ENCODE measurements at regions not wholly inside any gene's neighbourhood (a gene's known extent, or its start where the extent isn't known, plus 50 kb on each side); places are given as distances from the start of the nearest gene placed in this dataset.

DNA sequence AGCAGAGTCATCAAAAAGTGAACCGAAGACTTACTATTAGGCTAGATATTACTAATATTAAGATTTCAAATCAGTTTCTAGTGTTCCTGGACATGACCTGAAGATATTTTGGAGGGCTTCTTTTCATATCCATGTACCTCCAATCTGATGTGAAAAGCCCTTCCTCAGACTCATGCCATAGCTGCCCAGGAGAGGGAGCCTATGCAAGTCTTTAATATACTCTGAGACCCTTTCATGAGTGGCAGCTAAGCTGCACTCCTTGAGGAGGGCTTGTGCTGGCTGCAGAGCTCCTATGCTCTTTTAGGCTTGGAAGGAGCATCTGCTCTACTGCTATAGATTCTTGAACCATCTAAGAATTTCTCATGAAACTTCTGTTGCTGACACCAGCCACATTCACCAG lies 715.3 kb downstream of the OLFM4 start:
- Histone ChIP-seq H3K9me3 (ENCODE audit: control insufficient read depth, insufficient read depth, low read depth, low read length) (no peaks in the 10 kb centered on the region), H3K27ac (ENCODE audit: low read length) (no peak overlapping the region), H3K4me3 (ENCODE audit: low read depth in 2 of 2, low read length in 2 of 2) (no peak overlapping the region), H3K4me1 (ENCODE audit: control insufficient read depth, insufficient read depth, low read length) (no peaks in the 10 kb centered on the region), H3K27me3 (ENCODE audit: control insufficient read depth, insufficient read depth, low read length) (no peaks in the 10 kb centered on the region), H3K36me3 (ENCODE audit: control insufficient read depth, insufficient read depth, low read length) (no peaks in the 10 kb centered on the region)
- in situ Hi-C loops (cut with HindIII; ENCODE audit: low pct_unique_long_range_greater_than_20kb, low sequenced_read_pairs) = no loop called here
- no TSS peak for BruUV-seq (replicated peaks)
- TF ChIP-seq POLR2AphosphoS5 (IDR thresholded peaks at IDR 0.05; ENCODE audit: low read depth, low read length) (no peak), SIN3A (IDR thresholded peaks at IDR 0.05; ENCODE audit: borderline replicate concordance, insufficient read depth, low read depth, low read length) (no peak)
- ChIA-PET CTCF (no interaction called here), POLR2A (no interaction called here)
- no peak for ATAC-seq
- DNase-seq (ENCODE audit: low read depth, low spot score) = no peak
- intact Hi-C loops (cut with micrococcal nuclease; ENCODE audit: unreplicated experiment) = no loop called here

GRCh38 chr13:53747825-53748224 lies 719.2 kb downstream of the OLFM4 start:
- DNase-seq (ENCODE audit: low read depth, low spot score) (no peak), ATAC-seq (no peak)
- TF ChIP-seq POLR2AphosphoS5 (IDR thresholded peaks at IDR 0.05; ENCODE audit: low read depth, low read length) (no peak), TCF7L2 (IDR thresholded peaks at IDR 0.05; ENCODE audit: low read depth, low read length) (no peak), SIN3A (IDR thresholded peaks at IDR 0.05; ENCODE audit: borderline replicate concordance, insufficient read depth, low read depth, low read length) (no peak), REST (IDR thresholded peaks at IDR 0.05; ENCODE audit: insufficient read depth in 1 of 2, low read depth in 2 of 2, low read length in 1 of 2) (no peak)
- TF ChIP-seq, protein P1, sequence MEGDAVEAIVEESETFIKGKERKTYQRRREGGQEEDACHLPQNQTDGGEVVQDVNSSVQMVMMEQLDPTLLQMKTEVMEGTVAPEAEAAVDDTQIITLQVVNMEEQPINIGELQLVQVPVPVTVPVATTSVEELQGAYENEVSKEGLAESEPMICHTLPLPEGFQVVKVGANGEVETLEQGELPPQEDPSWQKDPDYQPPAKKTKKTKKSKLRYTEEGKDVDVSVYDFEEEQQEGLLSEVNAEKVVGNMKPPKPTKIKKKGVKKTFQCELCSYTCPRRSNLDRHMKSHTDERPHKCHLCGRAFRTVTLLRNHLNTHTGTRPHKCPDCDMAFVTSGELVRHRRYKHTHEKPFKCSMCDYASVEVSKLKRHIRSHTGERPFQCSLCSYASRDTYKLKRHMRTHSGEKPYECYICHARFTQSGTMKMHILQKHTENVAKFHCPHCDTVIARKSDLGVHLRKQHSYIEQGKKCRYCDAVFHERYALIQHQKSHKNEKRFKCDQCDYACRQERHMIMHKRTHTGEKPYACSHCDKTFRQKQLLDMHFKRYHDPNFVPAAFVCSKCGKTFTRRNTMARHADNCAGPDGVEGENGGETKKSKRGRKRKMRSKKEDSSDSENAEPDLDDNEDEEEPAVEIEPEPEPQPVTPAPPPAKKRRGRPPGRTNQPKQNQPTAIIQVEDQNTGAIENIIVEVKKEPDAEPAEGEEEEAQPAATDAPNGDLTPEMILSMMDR (IDR thresholded peaks at IDR 0.05) = no peak
- H3K4me1 ChIP-seq (ENCODE audit: control insufficient read depth, insufficient read depth, low read length) = no peaks in the 10 kb centered on the region
- H3K4me3 ChIP-seq (ENCODE audit: low read depth in 2 of 2, low read length in 2 of 2) = no peak overlapping the region
- no peaks in the 10 kb centered on the region for H3K9me3 ChIP-seq (ENCODE audit: control insufficient read depth, insufficient read depth, low read depth, low read length)
- in situ Hi-C loops (cut with HindIII; ENCODE audit: low pct_unique_long_range_greater_than_20kb, low sequenced_read_pairs) (no loop called here), intact Hi-C loops (cut with micrococcal nuclease; ENCODE audit: unreplicated experiment) (no loop called here)
- H3K27ac ChIP-seq (ENCODE audit: low read length) = no peak overlapping the region
- no peaks in the 10 kb centered on the region for H3K27me3 ChIP-seq (ENCODE audit: control insufficient read depth, insufficient read depth, low read length)
- H3K36me3 ChIP-seq (ENCODE audit: control insufficient read depth, insufficient read depth, low read length) = no peaks in the 10 kb centered on the region
- no TSS peak for BruUV-seq (replicated peaks)
- ChIA-PET CTCF (no interaction called here), POLR2A (no interaction called here)

DNA sequence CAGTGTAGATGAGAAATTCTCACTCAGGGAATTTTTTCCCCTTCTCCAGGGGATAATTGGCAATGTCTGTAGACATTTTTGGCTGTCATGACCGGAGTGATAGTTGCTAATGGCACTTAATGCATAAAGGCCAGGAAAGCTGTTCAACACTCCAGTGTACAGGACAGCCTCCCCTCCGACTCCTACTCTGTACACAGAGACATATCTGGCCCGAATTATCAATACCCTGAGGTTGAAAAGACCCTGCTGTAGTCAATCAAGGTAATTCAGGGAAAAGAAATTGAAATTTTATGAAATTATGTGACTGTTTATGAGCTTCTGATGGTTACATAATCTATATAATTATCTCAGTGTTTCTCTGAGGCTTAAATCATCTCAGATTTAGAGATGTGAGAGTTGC lies 720.7 kb downstream of the OLFM4 start:
- ATAC-seq = no peak

More for the DNA sequence above, 720.7 kb downstream of the OLFM4 start:
- H3K9me3 ChIP-seq (ENCODE audit: control insufficient read depth, insufficient read depth, low read depth, low read length) = no peaks in the 10 kb centered on the region
- H3K27me3 ChIP-seq (ENCODE audit: control insufficient read depth, insufficient read depth, low read length) = no peaks in the 10 kb centered on the region
- H3K4me1 ChIP-seq (ENCODE audit: control insufficient read depth, insufficient read depth, low read length) = no peaks in the 10 kb centered on the region
- TF ChIP-seq POLR2AphosphoS5 (IDR thresholded peaks at IDR 0.05; ENCODE audit: low read depth, low read length) (no peak), REST (IDR thresholded peaks at IDR 0.05; ENCODE audit: insufficient read depth in 1 of 2, low read depth in 2 of 2, low read length in 1 of 2) (no peak), SIN3A (IDR thresholded peaks at IDR 0.05; ENCODE audit: borderline replicate concordance, insufficient read depth, low read depth, low read length) (no peak), TCF7L2 (IDR thresholded peaks at IDR 0.05; ENCODE audit: low read depth, low read length) (no peak)
- TF ChIP-seq, protein P1 (IDR thresholded peaks at IDR 0.05) = no peak
- intact Hi-C loops (cut with micrococcal nuclease; ENCODE audit: unreplicated experiment) = no loop called here
- no peaks in the 10 kb centered on the region for H3K36me3 ChIP-seq (ENCODE audit: control insufficient read depth, insufficient read depth, low read length)
- BruUV-seq (replicated peaks) = no TSS peak
- in situ Hi-C loops (cut with HindIII; ENCODE audit: low pct_unique_long_range_greater_than_20kb, low sequenced_read_pairs) = no loop called here
- H3K27ac ChIP-seq (ENCODE audit: low read length) = no peak overlapping the region
- no peak for DNase-seq (ENCODE audit: low read depth, low spot score)
- POLR2A ChIA-PET = no interaction called here
- H3K4me3 ChIP-seq (ENCODE audit: low read depth in 2 of 2, low read length in 2 of 2) = no peak overlapping the region
- CTCF ChIA-PET = no interaction called here

Data from Panc1 (cell line).